Neural cell (in vitro differentiated cells): ENCODE measurements at regions not wholly inside any gene's neighbourhood (a gene's known extent, or its start where the extent isn't known, plus 50 kb on each side); places are given as distances from the start of the nearest gene placed in this dataset.

Experiments
- H2AFZ ChIP-seq: fragments of 200-600, 300-800 bp; sonication (generic), shearing (Covaris generic); 2 replicates; pipeline ENCODE4 v1.6.0; 2014; ENCODE audit warnings: low read depth, mild to moderate bottlenecking, antibody characterized with exemption, low read length, moderate library complexity
- H3F3A ChIP-seq: fragments of 200-600 bp; shearing (Covaris generic); 2 replicates; pipeline ENCODE4 v1.6.1; 2016; ENCODE audit warnings: mild to moderate bottlenecking, moderate library complexity, mixed read lengths, antibody characterized with exemption, low read length; ENCODE audit not compliant: insufficient read depth, poor library complexity, severe bottlenecking
- H3K27ac ChIP-seq: fragments of 200-600, 300-800 bp; sonication (generic), shearing (Covaris generic); 2 replicates; pipeline ENCODE4 v1.5.1; 2014; ENCODE audit warnings: mild to moderate bottlenecking, low read length, moderate library complexity
- H3K27me3 ChIP-seq: fragments of 300-800, 200-600 bp; sonication (generic), shearing (Covaris generic); 2 replicates; pipeline ENCODE4 v1.6.0; 2014; ENCODE audit warnings: mild to moderate bottlenecking, low read depth, low read length, moderate library complexity; ENCODE audit not compliant: insufficient read depth
- H3K36me3 ChIP-seq: fragments of 300-800, 200-600 bp; sonication (generic), shearing (Covaris generic); 2 replicates; pipeline ENCODE4 v1.5.1; 2014; ENCODE audit warnings: mild to moderate bottlenecking, antibody characterized with exemption, low read length, moderate library complexity; ENCODE audit not compliant: insufficient read depth
- H3K4me2 ChIP-seq: fragments of 300-800, 200-600 bp; sonication (generic), shearing (Covaris generic); 2 replicates; pipeline ENCODE4 v1.6.0; 2014; ENCODE audit warnings: mild to moderate bottlenecking, low read length
- H3K4me3 ChIP-seq: fragments of 300-800, 200-600 bp; sonication (generic), shearing (Covaris generic); 2 replicates; pipeline ENCODE4 v1.5.1; 2014; ENCODE audit warnings: mild to moderate bottlenecking, low read length, moderate library complexity
- H3K79me2 ChIP-seq: fragments of 200-600 bp; shearing (Covaris generic); replicated peaks from 2 replicates; pipeline ENCODE4 v1.6.0; 2014; ENCODE audit warnings: mild to moderate bottlenecking, low read length, moderate library complexity; ENCODE audit not compliant: insufficient read depth
- H3K9ac ChIP-seq: fragments of 300-800, 200-600 bp; sonication (generic), shearing (Covaris generic); 2 replicates; pipeline ENCODE4 v1.6.1; 2016; ENCODE audit warnings: mild to moderate bottlenecking, low read length, mixed read lengths
- H3K9me2 ChIP-seq: fragments of 200-600 bp; shearing (Covaris generic); 2 replicates; pipeline ENCODE4 v1.6.1; 2016; ENCODE audit warnings: mild to moderate bottlenecking, low read length, mixed read lengths; ENCODE audit not compliant: insufficient read depth
- H3K9me3 ChIP-seq: fragments of 200-600, 300-800 bp; sonication (generic), shearing (Covaris generic); 2 replicates; pipeline ENCODE4 v1.6.1; 2016; ENCODE audit warnings: mild to moderate bottlenecking, mixed run types, low read length, moderate library complexity, mixed read lengths
- H4K20me1 ChIP-seq: fragments of 200-600 bp; shearing (Covaris generic); 2 replicates; pipeline ENCODE4 v1.6.1; 2016; ENCODE audit warnings: mild to moderate bottlenecking, mixed run types; ENCODE audit not compliant: insufficient read depth
- EP300 ChIP-seq: fragments of 450-650 bp; conservative IDR thresholded peaks from 2 replicates; pipeline ENCODE4 v1.6.1; 2014; ENCODE audit warnings: antibody characterized with exemption, mild to moderate bottlenecking, moderate library complexity; ENCODE audit not compliant: poor library complexity, severe bottlenecking
- EZH2 ChIP-seq: fragments of 200-600, 300-800 bp; shearing (Covaris generic), sonication (generic); IDR thresholded peaks from 2 replicates; pipeline ENCODE4 v1.6.1; 2014; ENCODE audit warnings: antibody characterized with exemption, low read length, borderline replicate concordance, mild to moderate bottlenecking; ENCODE audit not compliant: insufficient read depth, poor library complexity, severe bottlenecking
- MXI1 ChIP-seq: fragments of 450-650 bp; conservative IDR thresholded peaks from 2 replicates; pipeline ENCODE4 v1.6.1; 2014; ENCODE audit warnings: antibody characterized with exemption, mild to moderate bottlenecking; ENCODE audit not compliant: poor library complexity, severe bottlenecking
- POLR2AphosphoS5 ChIP-seq: IDR thresholded peaks from 2 replicates; pipeline ENCODE4 v1.6.1; 2012
- RAD21 ChIP-seq: fragments of 450-650 bp; conservative IDR thresholded peaks from 2 replicates; pipeline ENCODE4 v1.6.1; 2014; ENCODE audit warnings: antibody characterized with exemption, mild to moderate bottlenecking, moderate library complexity
- SMC3 ChIP-seq: fragments of 450-650 bp; conservative IDR thresholded peaks from 2 replicates; pipeline ENCODE4 v1.6.1; 2014; ENCODE audit warnings: antibody characterized with exemption, mild to moderate bottlenecking, moderate library complexity; ENCODE audit not compliant: poor library complexity
- TAF1 ChIP-seq: IDR thresholded peaks from 2 replicates; pipeline ENCODE4 v1.6.1; 2012; ENCODE audit warnings: low read depth
- TF ChIP-seq, protein P1 (sequence below): fragments of 450-650 bp; IDR thresholded peaks from 2 replicates; pipeline ENCODE4 v1.5.1; 2014; ENCODE audit warnings: antibody characterized with exemption, mild to moderate bottlenecking, moderate library complexity; ENCODE audit not compliant: poor library complexity, severe bottlenecking
- TF ChIP-seq, protein P2 (sequence below): IDR thresholded peaks from 2 replicates; pipeline ENCODE4 v1.6.1; 2012; ENCODE audit warnings: borderline replicate concordance

DNA sequence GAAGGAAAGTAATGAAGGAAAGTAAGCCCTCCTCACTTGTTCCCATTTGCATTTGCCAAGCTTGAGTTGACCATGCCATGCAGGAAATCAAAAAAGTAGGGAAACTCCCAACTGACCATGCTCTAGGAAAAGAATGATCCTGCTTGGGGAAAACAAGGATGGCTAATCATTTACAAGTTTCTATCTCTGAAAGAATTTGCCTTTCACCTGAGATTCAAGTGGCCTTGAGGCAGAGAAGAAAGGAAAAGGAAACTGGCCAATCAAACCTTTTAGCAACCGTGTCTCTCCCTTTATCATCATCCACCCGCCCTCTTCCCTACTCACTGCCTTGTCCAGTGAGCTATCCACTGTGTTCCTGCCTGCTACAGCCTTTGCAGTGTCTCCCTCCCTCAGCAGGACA is 757.2 kb upstream of the SOX9 start:
- Histone ChIP-seq H3F3A (no peaks in the 10 kb centered on the region), H2AFZ (no peak overlapping the region), H3K9ac (no peak overlapping the region), H3K4me3 (no peak overlapping the region), H3K9me3 (no peaks in the 10 kb centered on the region), H3K27me3 (no peaks in the 10 kb centered on the region), H4K20me1 (no peaks in the 10 kb centered on the region), H3K27ac (no peak overlapping the region), H3K9me2 (no peaks in the 10 kb centered on the region), H3K36me3 (no peaks in the 10 kb centered on the region), H3K4me2 (no peak overlapping the region), H3K79me2 (no peaks in the 10 kb centered on the region)
- TF ChIP-seq POLR2AphosphoS5, result no peak
- no peak for TF ChIP-seq SMC3
- no peak for TF ChIP-seq EZH2
- TF ChIP-seq, protein P1, sequence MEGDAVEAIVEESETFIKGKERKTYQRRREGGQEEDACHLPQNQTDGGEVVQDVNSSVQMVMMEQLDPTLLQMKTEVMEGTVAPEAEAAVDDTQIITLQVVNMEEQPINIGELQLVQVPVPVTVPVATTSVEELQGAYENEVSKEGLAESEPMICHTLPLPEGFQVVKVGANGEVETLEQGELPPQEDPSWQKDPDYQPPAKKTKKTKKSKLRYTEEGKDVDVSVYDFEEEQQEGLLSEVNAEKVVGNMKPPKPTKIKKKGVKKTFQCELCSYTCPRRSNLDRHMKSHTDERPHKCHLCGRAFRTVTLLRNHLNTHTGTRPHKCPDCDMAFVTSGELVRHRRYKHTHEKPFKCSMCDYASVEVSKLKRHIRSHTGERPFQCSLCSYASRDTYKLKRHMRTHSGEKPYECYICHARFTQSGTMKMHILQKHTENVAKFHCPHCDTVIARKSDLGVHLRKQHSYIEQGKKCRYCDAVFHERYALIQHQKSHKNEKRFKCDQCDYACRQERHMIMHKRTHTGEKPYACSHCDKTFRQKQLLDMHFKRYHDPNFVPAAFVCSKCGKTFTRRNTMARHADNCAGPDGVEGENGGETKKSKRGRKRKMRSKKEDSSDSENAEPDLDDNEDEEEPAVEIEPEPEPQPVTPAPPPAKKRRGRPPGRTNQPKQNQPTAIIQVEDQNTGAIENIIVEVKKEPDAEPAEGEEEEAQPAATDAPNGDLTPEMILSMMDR, result no peak
- TF ChIP-seq, protein P2, sequence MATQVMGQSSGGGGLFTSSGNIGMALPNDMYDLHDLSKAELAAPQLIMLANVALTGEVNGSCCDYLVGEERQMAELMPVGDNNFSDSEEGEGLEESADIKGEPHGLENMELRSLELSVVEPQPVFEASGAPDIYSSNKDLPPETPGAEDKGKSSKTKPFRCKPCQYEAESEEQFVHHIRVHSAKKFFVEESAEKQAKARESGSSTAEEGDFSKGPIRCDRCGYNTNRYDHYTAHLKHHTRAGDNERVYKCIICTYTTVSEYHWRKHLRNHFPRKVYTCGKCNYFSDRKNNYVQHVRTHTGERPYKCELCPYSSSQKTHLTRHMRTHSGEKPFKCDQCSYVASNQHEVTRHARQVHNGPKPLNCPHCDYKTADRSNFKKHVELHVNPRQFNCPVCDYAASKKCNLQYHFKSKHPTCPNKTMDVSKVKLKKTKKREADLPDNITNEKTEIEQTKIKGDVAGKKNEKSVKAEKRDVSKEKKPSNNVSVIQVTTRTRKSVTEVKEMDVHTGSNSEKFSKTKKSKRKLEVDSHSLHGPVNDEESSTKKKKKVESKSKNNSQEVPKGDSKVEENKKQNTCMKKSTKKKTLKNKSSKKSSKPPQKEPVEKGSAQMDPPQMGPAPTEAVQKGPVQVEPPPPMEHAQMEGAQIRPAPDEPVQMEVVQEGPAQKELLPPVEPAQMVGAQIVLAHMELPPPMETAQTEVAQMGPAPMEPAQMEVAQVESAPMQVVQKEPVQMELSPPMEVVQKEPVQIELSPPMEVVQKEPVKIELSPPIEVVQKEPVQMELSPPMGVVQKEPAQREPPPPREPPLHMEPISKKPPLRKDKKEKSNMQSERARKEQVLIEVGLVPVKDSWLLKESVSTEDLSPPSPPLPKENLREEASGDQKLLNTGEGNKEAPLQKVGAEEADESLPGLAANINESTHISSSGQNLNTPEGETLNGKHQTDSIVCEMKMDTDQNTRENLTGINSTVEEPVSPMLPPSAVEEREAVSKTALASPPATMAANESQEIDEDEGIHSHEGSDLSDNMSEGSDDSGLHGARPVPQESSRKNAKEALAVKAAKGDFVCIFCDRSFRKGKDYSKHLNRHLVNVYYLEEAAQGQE, result no peak
- TF ChIP-seq TAF1, result no peak
- TF ChIP-seq MXI1, result no peak
- TF ChIP-seq EP300, result no peak
- no peak for TF ChIP-seq RAD21

DNA sequence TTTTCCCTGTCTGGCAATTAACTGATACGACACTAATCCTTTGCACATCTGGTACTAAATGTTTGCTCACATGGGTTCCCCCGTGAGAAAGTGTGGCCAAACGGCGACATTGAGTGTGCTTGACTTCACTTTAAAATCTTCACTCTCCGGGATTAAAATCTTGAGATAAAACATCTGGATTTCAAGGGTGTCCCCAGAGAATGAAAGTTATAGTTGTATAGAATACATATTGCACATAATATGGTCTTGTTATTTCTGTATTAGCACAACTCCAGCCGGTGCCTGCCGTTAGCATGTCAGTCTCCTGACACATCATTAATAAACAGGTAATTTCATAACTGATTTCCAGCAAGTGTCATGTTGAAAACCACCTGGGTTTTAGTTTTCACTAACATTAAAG is 749.0 kb upstream of the SOX9 start:
- no peaks in the 10 kb centered on the region for H3K36me3 ChIP-seq
- H3F3A ChIP-seq, result no peaks in the 10 kb centered on the region
- no peaks in the 10 kb centered on the region for H3K27me3 ChIP-seq
- no peak overlapping the region for H3K27ac ChIP-seq
- H3K9me3 ChIP-seq, result no peaks in the 10 kb centered on the region
- H3K9me2 ChIP-seq, result no peaks in the 10 kb centered on the region
- TF ChIP-seq, protein P2, result no peak
- TF ChIP-seq MXI1 (no peak), TAF1 (no peak), POLR2AphosphoS5 (no peak), EZH2 (no peak), RAD21 (no peak), EP300 (no peak)
- TF ChIP-seq, protein P1, result no peak
- H3K4me2 ChIP-seq, result no peak overlapping the region
- H4K20me1 ChIP-seq, result no peaks in the 10 kb centered on the region
- no peak overlapping the region for H3K4me3 ChIP-seq
- no peaks in the 10 kb centered on the region for H3K79me2 ChIP-seq
- H3K9ac ChIP-seq, result no peak overlapping the region
- no peak overlapping the region for H2AFZ ChIP-seq
